Spleen (tissue), 11 donors: ENCODE measurements at regions not wholly inside any gene's neighbourhood (a gene's known extent, or its start where the extent isn't known, plus 50 kb on each side); places are given as distances from the start of the nearest gene placed in this dataset.

Source experiments
- DNase-seq: peaks from one replicate; pipeline ENCODE4 v3.0.0-alpha.2; 2020
- H3K27ac ChIP-seq, 8 donors: fragments of 200-600 bp; sonication (generic) in 7 of 8; 1 replicate in 4 of 8; 2 replicates in 4 of 8; pipeline versions ENCODE4 v1.5.0 to v1.8.0; 2016 to 2021; ENCODE audit warnings: inconsistent platforms in 4 of 8, mild to moderate bottlenecking in 4 of 8, moderate library complexity in 1 of 8
- H3K27me3 ChIP-seq, 7 donors: fragments of 200-600 bp; sonication (generic) in 6 of 7; replicated peaks in 1 of 7; 1 replicate in 4 of 7; 2 replicates in 3 of 7; pipeline versions ENCODE4 v1.5.0 to v1.8.0; 2016 to 2021; ENCODE audit warnings: inconsistent platforms in 3 of 7, mild to moderate bottlenecking in 1 of 7
- H3K36me3 ChIP-seq, 6 donors: fragments of 200-600 bp; sonication (generic) in 5 of 6; 1 replicate in 4 of 6; 2 replicates in 2 of 6; pipeline versions ENCODE4 v1.5.0 to v1.8.0; 2016 to 2021; ENCODE audit warnings: inconsistent platforms in 2 of 6
- H3K4me1 ChIP-seq, 6 donors: fragments of 200-600 bp; sonication (generic) in 5 of 6; 1 replicate in 3 of 6; 2 replicates in 3 of 6; pipeline versions ENCODE4 v1.5.0 to v1.8.0; 2016 to 2021; ENCODE audit warnings: inconsistent platforms in 3 of 6
- H3K4me3 ChIP-seq, 8 donors: fragments of 200-600 bp; sonication (generic) in 7 of 8; 1 replicate in 4 of 8; 2 replicates in 4 of 8; pipeline versions ENCODE4 v1.5.0 to v1.8.0; 2016 to 2021; ENCODE audit warnings: inconsistent platforms in 4 of 8, mild to moderate bottlenecking in 4 of 8, moderate library complexity in 2 of 8
- H3K9me3 ChIP-seq, 8 donors: fragments of 200-600 bp; sonication (generic) in 7 of 8; 1 replicate in 4 of 8; 2 replicates in 4 of 8; pipeline versions ENCODE4 v1.5.0 to v1.8.0; 2016 to 2021; ENCODE audit warnings: inconsistent platforms in 4 of 8
- CTCF ChIP-seq, 11 experiments: fragments of 200-600 bp in 7 of 11; fragments of 450-650 bp in 4 of 11; sonication (generic) in 4 of 11; IDR thresholded peaks in 8 of 11; conservative IDR thresholded peaks in 3 of 11; 1 replicate in 7 of 11; 2 replicates in 4 of 11; pipeline versions ENCODE4 v1.4.0 to v1.8.0; 2016 to 2021; ENCODE audit warnings: antibody characterized with exemption in 11 of 11, inconsistent platforms in 4 of 11, mild to moderate bottlenecking in 1 of 11
- POLR2A ChIP-seq, 3 donors: fragments of 450-650 bp; IDR thresholded peaks; one replicate each; pipeline ENCODE4 v1.5.1; 2017; ENCODE audit warnings: antibody characterized with exemption in 3 of 3, mild to moderate bottlenecking in 1 of 3
- POLR2AphosphoS5 ChIP-seq, 3 donors: sonication (generic); formaldehyde crosslinking; IDR thresholded peaks; one replicate each; pipeline ENCODE4 v1.5.1; 2017; ENCODE audit warnings: antibody characterized with exemption in 3 of 3
- WGBS, 5 donors: extraction: QIAGEN DNeasy Blood & Tissue Kit in 3 of 5; methylation state at CpG; one replicate each; pipeline versions ENCODE4 v1.1.5 to v1.1.7; 2013 to 2018; 5-methylcytosine and 5-hydroxymethylcytosine counted together
- intact Hi-C: fragments of 100-400 bp; cut with DNase I; formaldehyde crosslinking; loops from one replicate; pipeline ENCODE4 v1.15.0; 2023; ENCODE audit warnings: low total_unique reads
- donor health status: healthy with polysubstance abuse.
- donor health status: DM: no; HTN: no; CAD: no; lungs with moderate emphysema.
- donor health status: DM: no; HTN: no; CAD: no.
- donor health status: Bipolar disorder and iron deficiency.
- donor health status: healthy.
- donor health status: DM: no; HTN: no; CAD: no.
- donor health status: DM: yes; HTN: yes; CAD: no.

- H3K4me3 ChIP-seq: no peak overlapping the region
- TF ChIP-seq POLR2A (IDR thresholded peaks at IDR 0.05): no peak
- H3K27me3 ChIP-seq: no peaks in the 10 kb centered on the region
- H3K9me3 ChIP-seq: no peaks in the 10 kb centered on the region
- intact Hi-C loops: no loop called here
- no peak for DNase-seq
- H3K4me1 ChIP-seq: no peaks in the 10 kb centered on the region
- H3K27ac ChIP-seq: no peak overlapping the region
- no peaks in the 10 kb centered on the region for H3K36me3 ChIP-seq
- 3 to 8% (median 5%) methylated on average over 2 of the region's 2 CpGs for WGBS, 5 donors
Measured at GRCh38 chr12:43060742-43061141, 471.2 kb upstream of the PRICKLE1 start.

DNA sequence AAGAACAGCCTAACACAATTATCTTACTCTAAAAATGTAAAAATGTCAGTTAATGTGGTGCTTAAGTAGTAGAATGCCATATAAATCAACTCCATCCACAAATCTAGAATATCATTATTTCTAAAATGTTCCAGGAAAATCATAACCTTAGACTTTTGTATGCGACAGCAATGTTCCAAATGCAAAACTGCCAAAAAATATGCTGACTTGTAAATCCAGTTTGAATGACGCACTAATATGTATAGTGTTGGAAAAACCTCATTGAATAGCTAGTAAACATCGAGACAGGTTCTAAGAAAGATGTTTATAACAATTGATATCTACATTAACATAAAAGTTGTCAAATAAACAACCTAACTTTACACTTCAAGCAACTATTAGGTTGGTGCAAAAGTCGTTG lies 469.1 kb upstream of the PRICKLE1 start:
- H3K9me3 ChIP-seq: no peaks in the 10 kb centered on the region
- TF ChIP-seq POLR2AphosphoS5 (IDR thresholded peaks at IDR 0.05): no peak
- no peak for TF ChIP-seq POLR2A (IDR thresholded peaks at IDR 0.05)
- TF ChIP-seq CTCF (IDR thresholded peaks at IDR 0.05 in 8 of 11, conservative IDR thresholded peaks at IDR 0.05 in 3 of 11): no peak
- H3K27me3 ChIP-seq: no peaks in the 10 kb centered on the region
- no peaks in the 10 kb centered on the region for H3K4me1 ChIP-seq
- H3K27ac ChIP-seq: no peak overlapping the region
- no peak overlapping the region for H3K4me3 ChIP-seq
- H3K36me3 ChIP-seq: no peaks in the 10 kb centered on the region
- intact Hi-C loops: no loop called here
- WGBS, 5 donors: 86 to 99% (median 90%) methylated on average over 4 of the region's 4 CpGs
- no peak for DNase-seq

- TF ChIP-seq CTCF (IDR thresholded peaks at IDR 0.05 in 8 of 11, conservative IDR thresholded peaks at IDR 0.05 in 3 of 11) (no peak), POLR2A (IDR thresholded peaks at IDR 0.05) (no peak), POLR2AphosphoS5 (IDR thresholded peaks at IDR 0.05) (no peak)
- no peak for DNase-seq
- H3K36me3 ChIP-seq: no peaks in the 10 kb centered on the region
- no peaks in the 10 kb centered on the region for H3K27me3 ChIP-seq
- H3K4me1 ChIP-seq: no peaks in the 10 kb centered on the region
- intact Hi-C loops: no loop called here
- H3K27ac ChIP-seq: no peak overlapping the region
- no peak overlapping the region for H3K4me3 ChIP-seq
- no peaks in the 10 kb centered on the region for H3K9me3 ChIP-seq
Measured at GRCh38 chr12:43057566-43057965, 468.0 kb upstream of the PRICKLE1 start.

DNA sequence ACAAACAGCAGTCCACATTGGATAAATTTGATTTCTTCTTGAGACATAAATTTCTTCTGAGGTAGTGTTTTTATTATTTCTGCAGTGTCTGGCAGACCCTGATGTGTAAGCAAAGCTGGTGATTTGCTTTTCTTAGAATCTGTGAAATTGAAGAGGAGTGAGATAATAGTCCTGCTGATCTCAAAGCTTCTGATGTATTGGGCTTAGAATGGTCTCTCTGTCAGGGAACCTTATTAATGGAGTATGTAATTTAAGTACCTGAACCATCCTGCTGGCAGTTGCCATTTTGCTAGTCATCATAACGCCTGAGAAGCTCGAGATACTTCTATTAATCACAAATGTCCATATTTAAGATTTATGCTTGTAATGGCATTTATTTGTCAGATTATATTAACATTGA lies 464.5 kb upstream of the PRICKLE1 start:
- 74 to 89% (median 86%) methylated on average over 2 of the region's 2 CpGs for WGBS, 5 donors
- H3K4me3 ChIP-seq: no peak overlapping the region
- no peaks in the 10 kb centered on the region for H3K36me3 ChIP-seq
- DNase-seq: no peak
- H3K9me3 ChIP-seq: no peaks in the 10 kb centered on the region
- no peaks in the 10 kb centered on the region for H3K27me3 ChIP-seq
- no peak for TF ChIP-seq POLR2AphosphoS5 (IDR thresholded peaks at IDR 0.05)
- TF ChIP-seq CTCF (IDR thresholded peaks at IDR 0.05 in 8 of 11, conservative IDR thresholded peaks at IDR 0.05 in 3 of 11): no peak
- no peak for TF ChIP-seq POLR2A (IDR thresholded peaks at IDR 0.05)
- no peaks in the 10 kb centered on the region for H3K4me1 ChIP-seq
- intact Hi-C loops: no loop called here
- no peak overlapping the region for H3K27ac ChIP-seq

GRCh38 chr12:43052441-43052840 lies 462.9 kb upstream of the PRICKLE1 start:
- WGBS, 5 donors: 85 to 92% (median 89%) methylated on average over 6 of the region's 6 CpGs
- Histone ChIP-seq H3K27ac (no peak overlapping the region), H3K9me3 (no peaks in the 10 kb centered on the region), H3K4me1 (no peaks in the 10 kb centered on the region), H3K27me3 (no peaks in the 10 kb centered on the region), H3K36me3 (no peaks in the 10 kb centered on the region), H3K4me3 (no peak overlapping the region)
- no peak for TF ChIP-seq CTCF (IDR thresholded peaks at IDR 0.05 in 8 of 11, conservative IDR thresholded peaks at IDR 0.05 in 3 of 11)
- TF ChIP-seq POLR2AphosphoS5 (IDR thresholded peaks at IDR 0.05): no peak
- TF ChIP-seq POLR2A (IDR thresholded peaks at IDR 0.05): no peak
- intact Hi-C loops: no loop called here
- no peak for DNase-seq
